ENCODE measurements at regions not wholly inside any gene's neighbourhood (a gene's known extent, or its start where the extent isn't known, plus 50 kb on each side); places are given as distances from the start of the nearest gene placed in this dataset.
A peak's percentile ranks its signal among the peaks of the same experiment; 100 is the strongest.

- Histone ChIP-seq H3K4me3 (no peak overlapping the region), H3K36me3 (ENCODE audit: control insufficient read depth in 4 of 4, insufficient read depth in 4 of 4, low read length in 4 of 4) (no peaks in the 10 kb centered on the region), H3K4me1 (ENCODE audit: control insufficient read depth in 5 of 5, insufficient read depth in 5 of 5, low read length in 5 of 5) (no peaks in the 10 kb centered on the region), H3K27ac (ENCODE audit: low read depth in 1 of 2, low read length in 1 of 2) (no peak overlapping the region), H3K27me3 (ENCODE audit: control insufficient read depth in 3 of 3, insufficient read depth in 3 of 3, low read length in 2 of 3) (no peaks in the 10 kb centered on the region), H3K9me3 (ENCODE audit: control insufficient read depth in 4 of 4, insufficient read depth in 3 of 4, low read length in 3 of 4) (no peaks in the 10 kb centered on the region), H3K9ac (ENCODE audit: insufficient read depth in 1 of 2, low read length in 2 of 2) (no peak overlapping the region)
- TF ChIP-seq, protein P1, sequence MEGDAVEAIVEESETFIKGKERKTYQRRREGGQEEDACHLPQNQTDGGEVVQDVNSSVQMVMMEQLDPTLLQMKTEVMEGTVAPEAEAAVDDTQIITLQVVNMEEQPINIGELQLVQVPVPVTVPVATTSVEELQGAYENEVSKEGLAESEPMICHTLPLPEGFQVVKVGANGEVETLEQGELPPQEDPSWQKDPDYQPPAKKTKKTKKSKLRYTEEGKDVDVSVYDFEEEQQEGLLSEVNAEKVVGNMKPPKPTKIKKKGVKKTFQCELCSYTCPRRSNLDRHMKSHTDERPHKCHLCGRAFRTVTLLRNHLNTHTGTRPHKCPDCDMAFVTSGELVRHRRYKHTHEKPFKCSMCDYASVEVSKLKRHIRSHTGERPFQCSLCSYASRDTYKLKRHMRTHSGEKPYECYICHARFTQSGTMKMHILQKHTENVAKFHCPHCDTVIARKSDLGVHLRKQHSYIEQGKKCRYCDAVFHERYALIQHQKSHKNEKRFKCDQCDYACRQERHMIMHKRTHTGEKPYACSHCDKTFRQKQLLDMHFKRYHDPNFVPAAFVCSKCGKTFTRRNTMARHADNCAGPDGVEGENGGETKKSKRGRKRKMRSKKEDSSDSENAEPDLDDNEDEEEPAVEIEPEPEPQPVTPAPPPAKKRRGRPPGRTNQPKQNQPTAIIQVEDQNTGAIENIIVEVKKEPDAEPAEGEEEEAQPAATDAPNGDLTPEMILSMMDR (IDR thresholded peaks at IDR 0.05; ENCODE audit: control extremely low read depth, extremely low read depth) = no peak
- 88 to 95% methylated on average over 4 of the region's 4 CpGs for WGBS, 2 donors
- no peak for ATAC-seq (ENCODE audit: insufficient read depth, low FRiP score)
- no peak for DNase-seq
These were observed 316.6 kb upstream of the BMP2 start for GRCh38 chr20:6450841-6451240.

DNA sequence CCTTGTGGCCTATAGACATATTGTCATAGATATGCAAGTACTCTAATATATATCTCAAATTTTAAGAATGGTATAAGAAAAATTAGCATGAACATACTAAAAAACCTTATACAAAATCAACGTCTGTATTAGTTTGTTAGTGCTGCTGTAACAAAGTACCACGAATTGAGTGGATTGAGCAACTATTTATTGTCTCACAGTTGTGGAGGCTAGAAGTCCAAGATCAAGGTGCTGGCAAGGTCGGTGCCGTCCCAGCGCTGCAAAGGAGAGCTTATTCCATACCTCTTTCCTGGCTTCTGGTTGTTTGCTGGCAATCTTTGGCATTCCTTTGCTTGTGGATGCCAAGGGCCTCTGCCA is 317.6 kb upstream of the FERMT1 start:
- Histone ChIP-seq H3K4me1 (ENCODE audit: control insufficient read depth in 5 of 5, insufficient read depth in 5 of 5, low read length in 5 of 5) (peaks cover 0 to 3% (median 0%) of the 10 kb centered on the region in 5 donors), H3K27me3 (ENCODE audit: control insufficient read depth in 3 of 3, insufficient read depth in 3 of 3, low read length in 2 of 3) (no peaks in the 10 kb centered on the region), H3K36me3 (ENCODE audit: control insufficient read depth in 4 of 4, insufficient read depth in 4 of 4, low read length in 4 of 4) (no peaks in the 10 kb centered on the region), H3K9me3 (ENCODE audit: control insufficient read depth in 4 of 4, insufficient read depth in 3 of 4, low read length in 3 of 4) (peaks cover 0 to 3% (median under 1%) of the 10 kb centered on the region in 4 donors), H3K9ac (ENCODE audit: insufficient read depth in 1 of 2, low read length in 2 of 2) (no peak overlapping the region), H3K4me3 (no peak overlapping the region), H3K27ac (ENCODE audit: low read depth in 1 of 2, low read length in 1 of 2) (no peak overlapping the region)
- WGBS, 2 donors = 71 to 94% methylated on average over 5 of the region's 5 CpGs
- ATAC-seq (ENCODE audit: insufficient read depth, low FRiP score) (no peak), DNase-seq (no peak)
- TF ChIP-seq, protein P1 (IDR thresholded peaks at IDR 0.05; ENCODE audit: control extremely low read depth, extremely low read depth) = no peak

DNA sequence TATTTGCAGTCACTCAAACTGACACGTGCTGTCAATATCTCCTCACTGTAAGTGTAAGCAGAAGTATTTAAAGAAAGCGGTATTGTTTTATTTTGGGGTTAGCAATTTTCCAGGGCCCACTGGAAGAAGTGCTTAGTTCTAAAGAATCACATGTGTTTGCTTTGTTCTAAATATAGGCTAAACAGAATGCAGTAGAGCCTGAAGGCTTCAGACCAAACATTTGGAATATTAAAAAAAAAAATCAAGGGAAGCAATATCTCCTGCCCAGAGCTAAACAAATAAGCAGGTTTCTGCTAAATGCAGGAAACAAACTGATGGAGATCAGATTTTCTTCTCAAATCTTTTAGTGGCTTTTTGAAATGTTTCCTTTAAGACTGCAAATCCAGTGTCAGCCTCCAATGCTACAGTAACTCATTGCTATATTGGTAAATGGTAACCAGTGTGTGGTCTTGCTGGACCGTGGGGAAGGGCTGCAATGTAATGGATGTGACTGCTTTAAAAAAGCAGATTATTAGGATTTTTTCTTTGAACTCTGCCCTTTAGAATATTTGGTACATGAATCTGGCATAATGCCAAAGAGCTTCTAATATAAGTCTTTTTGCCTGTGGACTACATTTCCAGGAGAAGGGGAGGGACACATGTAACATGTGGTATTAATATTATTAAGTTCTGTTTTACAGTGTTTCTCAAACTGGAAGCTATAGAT is 317.1 kb upstream of the FERMT1 start:
- Histone ChIP-seq H3K36me3 (ENCODE audit: control insufficient read depth in 4 of 4, insufficient read depth in 4 of 4, low read length in 4 of 4) (no peaks in the 10 kb centered on the region), H3K27me3 (ENCODE audit: control insufficient read depth in 3 of 3, insufficient read depth in 3 of 3, low read length in 2 of 3) (no peaks in the 10 kb centered on the region), H3K4me1 (ENCODE audit: control insufficient read depth in 5 of 5, insufficient read depth in 5 of 5, low read length in 5 of 5) (peaks cover 0 to 3% (median 0%) of the 10 kb centered on the region in 5 donors), H3K9ac (ENCODE audit: insufficient read depth in 1 of 2, low read length in 2 of 2) (no peak overlapping the region), H3K4me3 (no peak overlapping the region), H3K9me3 (ENCODE audit: control insufficient read depth in 4 of 4, insufficient read depth in 3 of 4, low read length in 3 of 4) (peaks cover 0 to 3% (median 0%) of the 10 kb centered on the region in 4 donors), H3K27ac (ENCODE audit: low read depth in 1 of 2, low read length in 1 of 2) (no peak overlapping the region)
- TF ChIP-seq, protein P1 (IDR thresholded peaks at IDR 0.05; ENCODE audit: control extremely low read depth, extremely low read depth) = no peak
- peak in 2 of 3 donors; percentile 24 to 31 for DNase-seq
- ATAC-seq (ENCODE audit: insufficient read depth, low FRiP score) = no peak
- WGBS, 2 donors = 63 to 75% methylated on average over 3 of the region's 3 CpGs

DNA sequence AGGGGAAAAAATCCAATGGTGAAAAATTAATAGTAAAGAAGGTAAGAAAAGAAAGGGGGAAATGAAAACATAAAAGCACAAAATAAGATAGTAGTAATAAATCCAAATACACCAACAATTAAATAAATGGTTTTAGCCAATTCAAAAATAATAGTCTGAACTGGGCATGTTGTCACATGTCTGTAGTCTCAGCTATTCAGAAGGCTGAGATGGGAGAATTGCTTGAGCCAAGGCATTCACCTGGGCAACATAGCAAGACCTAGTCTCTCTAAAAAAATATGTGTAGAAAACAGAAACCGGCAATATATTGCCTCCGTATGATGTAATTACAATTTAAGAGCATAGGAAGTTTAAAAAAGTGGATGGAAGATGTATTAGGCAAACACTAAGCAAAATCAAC is 311.3 kb upstream of the FERMT1 start:
- H3K36me3 ChIP-seq (ENCODE audit: control insufficient read depth in 4 of 4, insufficient read depth in 4 of 4, low read length in 4 of 4) = no peaks in the 10 kb centered on the region
- no peak overlapping the region for H3K27ac ChIP-seq (ENCODE audit: low read depth in 1 of 2, low read length in 1 of 2)
- DNase-seq (no peak), ATAC-seq (ENCODE audit: insufficient read depth, low FRiP score) (no peak)
- H3K4me3 ChIP-seq = no peak overlapping the region
- H3K27me3 ChIP-seq (ENCODE audit: control insufficient read depth in 3 of 3, insufficient read depth in 3 of 3, low read length in 2 of 3) = no peaks in the 10 kb centered on the region
- H3K4me1 ChIP-seq (ENCODE audit: control insufficient read depth in 5 of 5, insufficient read depth in 5 of 5, low read length in 5 of 5) = no peaks in the 10 kb centered on the region
- no peaks in the 10 kb centered on the region for H3K9me3 ChIP-seq (ENCODE audit: control insufficient read depth in 4 of 4, insufficient read depth in 3 of 4, low read length in 3 of 4)
- TF ChIP-seq, protein P1 (IDR thresholded peaks at IDR 0.05; ENCODE audit: control extremely low read depth, extremely low read depth) = no peak
- 63 to 96% methylated on average over 2 of the region's 2 CpGs for WGBS, 2 donors
- no peak overlapping the region for H3K9ac ChIP-seq (ENCODE audit: insufficient read depth in 1 of 2, low read length in 2 of 2)
